Adipocyte (in vitro differentiated cells): ENCODE measurements at regions not wholly inside any gene's neighbourhood (a gene's known extent, or its start where the extent isn't known, plus 50 kb on each side); places are given as distances from the start of the nearest gene placed in this dataset.
A peak's percentile ranks its signal among the peaks of the same experiment; 100 is the strongest.

Experiments
- DNase-seq: peaks from one replicate; pipeline ENCODE4 v3.0.0-alpha.2; 2015; ENCODE audit warnings: low read depth
- H3K27me3 ChIP-seq: replicated peaks from 2 replicates; pipeline ENCODE4 v1.7.0; 2013; ENCODE audit warnings: mild to moderate bottlenecking, low read length, moderate library complexity; ENCODE audit not compliant: control insufficient read depth, insufficient read depth
- H3K36me3 ChIP-seq: 2 replicates; pipeline ENCODE4 v1.7.0; 2013; ENCODE audit warnings: low read length, mild to moderate bottlenecking, moderate library complexity; ENCODE audit not compliant: control insufficient read depth, insufficient read depth, severe bottlenecking
- H3K4me1 ChIP-seq: 2 replicates; pipeline ENCODE4 v1.7.0; 2013; ENCODE audit warnings: mild to moderate bottlenecking, low read length, moderate library complexity; ENCODE audit not compliant: control insufficient read depth, insufficient read depth
- H3K4me3 ChIP-seq: 2 replicates; pipeline ENCODE4 v1.7.0; 2013; ENCODE audit warnings: mild to moderate bottlenecking, low read length, moderate library complexity
- H3K9ac ChIP-seq: 2 replicates; pipeline ENCODE4 v1.7.0; 2013; ENCODE audit warnings: mild to moderate bottlenecking, low read length, moderate library complexity
- H3K9me3 ChIP-seq: 2 replicates; pipeline ENCODE4 v1.7.0; 2013; ENCODE audit warnings: mild to moderate bottlenecking, low read length, moderate library complexity; ENCODE audit not compliant: control insufficient read depth

- no peak overlapping the region for H3K4me3 ChIP-seq
- DNase-seq: peak; percentile 82
- no peak overlapping the region for H3K9ac ChIP-seq
- peaks cover 10% of the 10 kb centered on the region for H3K4me1 ChIP-seq
- H3K36me3 ChIP-seq: no peaks in the 10 kb centered on the region
- no peaks in the 10 kb centered on the region for H3K9me3 ChIP-seq
- H3K27me3 ChIP-seq: no peaks in the 10 kb centered on the region
These were observed 497.4 kb downstream of the CMPK2 start for GRCh38 chr2:6368281-6368680.

GRCh38 chr2:6369266-6369665 is 496.4 kb downstream of the CMPK2 start:
- DNase-seq: no peak

GRCh38 chr2:6370753-6371551 is 494.8 kb downstream of the CMPK2 start:
- H3K4me1 ChIP-seq: peaks cover 10% of the 10 kb centered on the region
- peak; percentile 19 for DNase-seq
- no peaks in the 10 kb centered on the region for H3K36me3 ChIP-seq
- H3K4me3 ChIP-seq: no peak overlapping the region
- peaks cover 4% of the 10 kb centered on the region for H3K9me3 ChIP-seq
- no peaks in the 10 kb centered on the region for H3K27me3 ChIP-seq
- no peak overlapping the region for H3K9ac ChIP-seq

More at GRCh38 chr2:6369266-6369665, 496.4 kb downstream of the CMPK2 start:
- no peak overlapping the region for H3K9ac ChIP-seq
- H3K27me3 ChIP-seq: no peaks in the 10 kb centered on the region
- no peaks in the 10 kb centered on the region for H3K36me3 ChIP-seq
- H3K4me3 ChIP-seq: no peak overlapping the region
- peaks cover 10% of the 10 kb centered on the region for H3K4me1 ChIP-seq
- H3K9me3 ChIP-seq: no peaks in the 10 kb centered on the region

GRCh38 chr2:6372317-6372901 is 493.3 kb downstream of the CMPK2 start:
- Histone ChIP-seq H3K4me3 (no peak overlapping the region), H3K4me1 (peaks cover 10% of the 10 kb centered on the region), H3K9ac (no peak overlapping the region), H3K27me3 (no peaks in the 10 kb centered on the region), H3K36me3 (no peaks in the 10 kb centered on the region), H3K9me3 (peaks cover 12% of the 10 kb centered on the region)
- peak; percentile 89 for DNase-seq

GRCh38 chr2:6381326-6381725 is 484.4 kb downstream of the CMPK2 start:
- Histone ChIP-seq H3K4me1 (no peaks in the 10 kb centered on the region), H3K9ac (no peak overlapping the region), H3K9me3 (peaks cover 12% of the 10 kb centered on the region), H3K4me3 (no peak overlapping the region), H3K27me3 (no peaks in the 10 kb centered on the region), H3K36me3 (no peaks in the 10 kb centered on the region)
- no peak for DNase-seq

- no peak overlapping the region for H3K9ac ChIP-seq
- H3K9me3 ChIP-seq: no peaks in the 10 kb centered on the region
- no peak for DNase-seq
- no peaks in the 10 kb centered on the region for H3K4me1 ChIP-seq
- H3K4me3 ChIP-seq: no peak overlapping the region
- no peaks in the 10 kb centered on the region for H3K27me3 ChIP-seq
- H3K36me3 ChIP-seq: no peaks in the 10 kb centered on the region
These were observed 481.4 kb downstream of the CMPK2 start for GRCh38 chr2:6384341-6384740.

GRCh38 chr2:6392354-6392753 is 473.4 kb downstream of the CMPK2 start:
- Histone ChIP-seq H3K4me1 (no peaks in the 10 kb centered on the region), H3K4me3 (no peak overlapping the region)

GRCh38 chr2:6392966-6393365 is 472.7 kb downstream of the CMPK2 start:
- Histone ChIP-seq H3K9ac (no peak overlapping the region), H3K9me3 (no peaks in the 10 kb centered on the region), H3K27me3 (no peaks in the 10 kb centered on the region), H3K4me1 (no peaks in the 10 kb centered on the region), H3K36me3 (no peaks in the 10 kb centered on the region), H3K4me3 (no peak overlapping the region)
- DNase-seq: peak; percentile 16

More at GRCh38 chr2:6392354-6392753, 473.4 kb downstream of the CMPK2 start:
- Histone ChIP-seq H3K9me3 (no peaks in the 10 kb centered on the region), H3K9ac (no peak overlapping the region), H3K36me3 (no peaks in the 10 kb centered on the region), H3K27me3 (no peaks in the 10 kb centered on the region)
- DNase-seq: no peak

GRCh38 chr2:6393819-6394218 is 471.9 kb downstream of the CMPK2 start:
- no peaks in the 10 kb centered on the region for H3K27me3 ChIP-seq
- H3K36me3 ChIP-seq: no peaks in the 10 kb centered on the region
- no peak for DNase-seq
- H3K4me3 ChIP-seq: no peak overlapping the region
- no peaks in the 10 kb centered on the region for H3K4me1 ChIP-seq
- H3K9me3 ChIP-seq: no peaks in the 10 kb centered on the region
- H3K9ac ChIP-seq: no peak overlapping the region

- H3K4me3 ChIP-seq: no peak overlapping the region
- no peak for DNase-seq
- no peaks in the 10 kb centered on the region for H3K27me3 ChIP-seq
- H3K4me1 ChIP-seq: no peaks in the 10 kb centered on the region
- H3K9ac ChIP-seq: no peak overlapping the region
- no peaks in the 10 kb centered on the region for H3K9me3 ChIP-seq
- no peaks in the 10 kb centered on the region for H3K36me3 ChIP-seq
These were observed 471.4 kb downstream of the CMPK2 start for GRCh38 chr2:6394276-6394675.

GRCh38 chr2:6398421-6398820 is 467.3 kb downstream of the CMPK2 start:
- H3K4me3 ChIP-seq: no peak overlapping the region

More at GRCh38 chr2:6398421-6398820, 467.3 kb downstream of the CMPK2 start:
- no peaks in the 10 kb centered on the region for H3K4me1 ChIP-seq
- no peaks in the 10 kb centered on the region for H3K36me3 ChIP-seq
- no peaks in the 10 kb centered on the region for H3K27me3 ChIP-seq
- no peak overlapping the region for H3K9ac ChIP-seq
- no peaks in the 10 kb centered on the region for H3K9me3 ChIP-seq
- DNase-seq: no peak
